ENCODE measurements at regions not wholly inside any gene's neighbourhood (a gene's known extent, or its start where the extent isn't known, plus 50 kb on each side); places are given as distances from the start of the nearest gene placed in this dataset.
"Not testable (repeated sequence)": the region's sequence is repeated elsewhere in the genome, so short reads cannot be mapped to it uniquely, and the experiment has no call there.

DNA sequence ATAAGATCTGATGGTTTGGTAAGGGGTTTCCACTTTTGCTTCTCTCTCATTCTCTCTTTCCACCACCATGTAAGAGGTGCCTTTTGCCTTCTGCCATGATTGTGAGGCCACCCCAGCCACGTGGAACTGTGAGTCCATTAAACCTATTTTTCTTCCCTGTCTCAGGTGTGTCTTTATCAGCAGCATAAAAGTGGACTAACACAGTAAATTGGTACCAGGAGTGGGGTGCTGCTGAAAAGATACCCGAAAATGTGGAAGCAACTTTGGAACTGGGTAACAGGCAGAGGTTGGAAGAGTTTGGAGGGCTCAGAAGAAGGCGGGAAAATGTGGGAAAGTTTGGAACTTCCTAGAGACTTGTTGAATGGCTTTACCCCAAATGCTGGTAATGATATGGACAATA is 226.4 kb upstream of the MSX2 start:
- H3K9me3 ChIP-seq (ENCODE audit: control insufficient read depth, insufficient read depth, low read depth, low read length): peaks cover 28% of the 10 kb centered on the region; the same call in 1 of the 2 replicates
- CTCF ChIA-PET; H3K27me3 ChIP-seq (ENCODE audit: control insufficient read depth, insufficient read depth, low read length); H3K4me3 ChIP-seq (ENCODE audit: low read depth in 2 of 2, low read length in 2 of 2); H3K36me3 ChIP-seq (ENCODE audit: control insufficient read depth, insufficient read depth, low read length); H3K27ac ChIP-seq (ENCODE audit: low read length); intact Hi-C loops (cut with micrococcal nuclease; ENCODE audit: unreplicated experiment); H3K4me1 ChIP-seq (ENCODE audit: control insufficient read depth, insufficient read depth, low read length); DNase-seq (ENCODE audit: low read depth, low spot score); ATAC-seq; in situ Hi-C loops (cut with HindIII; ENCODE audit: low pct_unique_long_range_greater_than_20kb, low sequenced_read_pairs); BruUV-seq (replicated peaks); POLR2A ChIA-PET: not testable (repeated sequence)

GRCh38 chr5:174498575-174498974 is 225.8 kb upstream of the MSX2 start:
- CTCF ChIA-PET, ATAC-seq: not testable (repeated sequence)

DNA sequence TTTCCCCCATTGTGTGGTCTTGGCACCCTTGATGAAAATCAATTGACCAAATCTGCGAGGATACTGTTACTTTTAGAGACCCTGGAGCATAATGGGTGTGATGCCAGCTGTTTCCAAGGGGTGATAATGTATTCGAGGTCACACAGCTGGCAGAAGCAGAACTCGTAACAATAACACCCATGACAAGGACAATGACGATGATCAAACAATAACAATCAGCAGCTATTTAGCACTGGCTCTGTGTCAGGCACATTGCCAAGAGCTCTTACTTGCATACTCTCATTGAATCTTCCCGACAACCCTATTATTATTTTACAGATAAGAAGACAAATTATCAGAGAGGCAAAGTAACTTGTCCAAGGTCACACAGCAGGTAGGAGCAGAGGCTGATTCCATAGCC is 223.7 kb upstream of the MSX2 start:
- no peak for TF ChIP-seq POLR2AphosphoS5 (IDR thresholded peaks at IDR 0.05; ENCODE audit: low read depth, low read length)
- TF ChIP-seq SIN3A (IDR thresholded peaks at IDR 0.05; ENCODE audit: borderline replicate concordance, insufficient read depth, low read depth, low read length): no peak
- no peak for TF ChIP-seq CTCF (IDR thresholded peaks at IDR 0.05)
- TF ChIP-seq, protein P1, sequence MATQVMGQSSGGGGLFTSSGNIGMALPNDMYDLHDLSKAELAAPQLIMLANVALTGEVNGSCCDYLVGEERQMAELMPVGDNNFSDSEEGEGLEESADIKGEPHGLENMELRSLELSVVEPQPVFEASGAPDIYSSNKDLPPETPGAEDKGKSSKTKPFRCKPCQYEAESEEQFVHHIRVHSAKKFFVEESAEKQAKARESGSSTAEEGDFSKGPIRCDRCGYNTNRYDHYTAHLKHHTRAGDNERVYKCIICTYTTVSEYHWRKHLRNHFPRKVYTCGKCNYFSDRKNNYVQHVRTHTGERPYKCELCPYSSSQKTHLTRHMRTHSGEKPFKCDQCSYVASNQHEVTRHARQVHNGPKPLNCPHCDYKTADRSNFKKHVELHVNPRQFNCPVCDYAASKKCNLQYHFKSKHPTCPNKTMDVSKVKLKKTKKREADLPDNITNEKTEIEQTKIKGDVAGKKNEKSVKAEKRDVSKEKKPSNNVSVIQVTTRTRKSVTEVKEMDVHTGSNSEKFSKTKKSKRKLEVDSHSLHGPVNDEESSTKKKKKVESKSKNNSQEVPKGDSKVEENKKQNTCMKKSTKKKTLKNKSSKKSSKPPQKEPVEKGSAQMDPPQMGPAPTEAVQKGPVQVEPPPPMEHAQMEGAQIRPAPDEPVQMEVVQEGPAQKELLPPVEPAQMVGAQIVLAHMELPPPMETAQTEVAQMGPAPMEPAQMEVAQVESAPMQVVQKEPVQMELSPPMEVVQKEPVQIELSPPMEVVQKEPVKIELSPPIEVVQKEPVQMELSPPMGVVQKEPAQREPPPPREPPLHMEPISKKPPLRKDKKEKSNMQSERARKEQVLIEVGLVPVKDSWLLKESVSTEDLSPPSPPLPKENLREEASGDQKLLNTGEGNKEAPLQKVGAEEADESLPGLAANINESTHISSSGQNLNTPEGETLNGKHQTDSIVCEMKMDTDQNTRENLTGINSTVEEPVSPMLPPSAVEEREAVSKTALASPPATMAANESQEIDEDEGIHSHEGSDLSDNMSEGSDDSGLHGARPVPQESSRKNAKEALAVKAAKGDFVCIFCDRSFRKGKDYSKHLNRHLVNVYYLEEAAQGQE (IDR thresholded peaks at IDR 0.05; ENCODE audit: insufficient read depth in 1 of 2, low read depth in 2 of 2, low read length in 1 of 2): no peak
- no peak for TF ChIP-seq TCF7L2 (IDR thresholded peaks at IDR 0.05; ENCODE audit: low read depth, low read length)
- CTCF ChIA-PET: no interaction called here
- Histone ChIP-seq H3K36me3 (ENCODE audit: control insufficient read depth, insufficient read depth, low read length) (no peaks in the 10 kb centered on the region), H3K9me3 (ENCODE audit: control insufficient read depth, insufficient read depth, low read depth, low read length) (peaks cover 28% of the 10 kb centered on the region; the same call in 1 of the 2 replicates), H3K27ac (ENCODE audit: low read length) (peak overlapping the region; percentile 81; the same call in 1 of the 2 replicates), H3K4me1 (ENCODE audit: control insufficient read depth, insufficient read depth, low read length) (peaks cover 23% of the 10 kb centered on the region), H3K27me3 (ENCODE audit: control insufficient read depth, insufficient read depth, low read length) (no peaks in the 10 kb centered on the region), H3K4me3 (ENCODE audit: low read depth in 2 of 2, low read length in 2 of 2) (no peak overlapping the region)
- intact Hi-C loops (cut with micrococcal nuclease; ENCODE audit: unreplicated experiment) (no loop called here), in situ Hi-C loops (cut with HindIII; ENCODE audit: low pct_unique_long_range_greater_than_20kb, low sequenced_read_pairs) (no loop called here)
- POLR2A ChIA-PET: no interaction called here
- ATAC-seq (no peak), DNase-seq (ENCODE audit: low read depth, low spot score) (no peak)
- BruUV-seq (replicated peaks): no TSS peak

More at GRCh38 chr5:174498575-174498974, 225.8 kb upstream of the MSX2 start:
- in situ Hi-C loops (cut with HindIII; ENCODE audit: low pct_unique_long_range_greater_than_20kb, low sequenced_read_pairs); H3K27me3 ChIP-seq (ENCODE audit: control insufficient read depth, insufficient read depth, low read length); DNase-seq (ENCODE audit: low read depth, low spot score); H3K36me3 ChIP-seq (ENCODE audit: control insufficient read depth, insufficient read depth, low read length); H3K27ac ChIP-seq (ENCODE audit: low read length); H3K4me3 ChIP-seq (ENCODE audit: low read depth in 2 of 2, low read length in 2 of 2); POLR2A ChIA-PET; intact Hi-C loops (cut with micrococcal nuclease; ENCODE audit: unreplicated experiment); BruUV-seq (replicated peaks): not testable (repeated sequence)
- Histone ChIP-seq H3K9me3 (ENCODE audit: control insufficient read depth, insufficient read depth, low read depth, low read length) (peaks cover 28% of the 10 kb centered on the region; the same call in 1 of the 2 replicates), H3K4me1 (ENCODE audit: control insufficient read depth, insufficient read depth, low read length) (peaks cover 12% of the 10 kb centered on the region; the same call in 1 of the 2 replicates)

Measured in Panc1 (cell line).